ENCODE measurements at regions not wholly inside any gene's neighbourhood (a gene's known extent, or its start where the extent isn't known, plus 50 kb on each side); places are given as distances from the start of the nearest gene placed in this dataset.
"Not testable (repeated sequence)": the region's sequence is repeated elsewhere in the genome, so short reads cannot be mapped to it uniquely, and the experiment has no call there.

DNA sequence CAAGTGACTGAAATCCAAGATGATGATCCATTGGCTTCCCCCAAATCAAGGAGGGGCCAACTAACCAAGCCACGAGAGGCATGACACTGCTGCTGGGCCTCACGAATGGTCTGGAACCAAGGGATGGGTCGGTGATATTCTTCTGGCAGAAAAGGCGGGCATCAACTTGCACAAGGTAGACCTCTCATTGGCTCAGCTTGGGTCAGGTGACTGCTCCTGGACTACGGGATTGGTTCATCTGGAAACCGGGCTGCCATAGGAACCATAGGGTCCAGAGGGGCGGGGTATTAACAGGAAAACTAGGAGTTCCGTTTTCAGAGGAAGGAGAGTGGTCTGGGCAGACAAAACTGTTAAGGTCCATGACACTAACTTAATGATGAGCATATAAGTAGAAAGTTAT is 100.9 kb downstream of the TFAP2C start:
- no peak for DNase-seq

DNA sequence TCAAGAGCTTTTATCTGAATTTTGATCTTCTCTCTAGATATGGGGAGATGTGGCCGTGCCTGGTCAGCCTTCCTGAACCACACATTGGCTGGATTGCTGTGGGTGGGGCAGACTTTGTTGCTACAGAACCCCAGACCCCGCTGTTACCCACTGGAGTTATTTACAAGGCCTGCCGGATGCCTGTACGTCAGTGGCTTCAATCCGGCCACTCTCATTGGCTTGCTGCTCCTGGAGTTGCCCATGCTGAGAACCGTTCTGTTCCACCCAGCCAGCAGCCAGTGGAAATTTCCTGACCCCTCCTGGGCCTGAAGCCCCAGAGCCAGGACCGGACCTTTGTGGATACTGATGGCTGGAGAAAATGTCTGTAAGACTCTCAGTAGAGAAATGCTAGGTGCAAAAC is 101.9 kb downstream of the TFAP2C start:
- no peak for DNase-seq

DNA sequence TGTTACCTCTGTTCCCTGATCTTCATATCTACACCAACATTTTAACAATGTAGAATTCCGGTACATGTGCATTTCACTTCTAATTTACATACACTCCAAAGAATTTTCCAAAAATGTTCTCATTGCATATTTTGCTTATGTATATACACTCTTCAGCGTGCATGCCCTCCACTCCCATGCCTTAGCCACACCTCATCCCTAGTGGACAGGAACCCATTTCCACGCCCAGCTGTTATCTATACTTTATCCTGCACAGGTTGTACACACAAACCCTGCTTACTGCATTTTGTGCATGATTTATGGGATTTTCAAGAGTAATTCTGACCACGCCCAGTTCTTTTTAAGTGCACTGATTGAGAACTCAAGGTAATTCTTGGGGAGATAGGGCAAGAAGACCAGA is 102.4 kb downstream of the TFAP2C start:
- DNase-seq, result no peak

DNA sequence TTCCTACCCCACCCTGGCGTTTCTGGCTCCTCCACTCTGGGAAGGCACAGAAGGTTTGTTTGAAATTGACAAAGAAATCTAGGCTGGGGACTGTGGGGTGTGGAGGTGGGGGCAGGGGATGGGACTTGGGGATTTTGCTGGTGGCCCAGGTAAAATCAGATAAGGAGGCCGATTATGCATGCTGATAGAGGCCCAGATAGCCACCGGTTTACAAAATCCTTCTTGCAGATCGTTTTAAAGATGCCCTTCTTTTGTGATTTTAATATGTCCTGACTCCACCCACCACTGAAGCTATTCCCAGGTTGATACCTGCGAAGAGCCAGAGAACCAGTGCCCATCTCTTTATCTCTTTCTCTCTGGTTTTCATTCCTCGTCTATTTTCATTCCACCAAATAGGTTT is 104.9 kb downstream of the TFAP2C start:
- no peak for DNase-seq

DNA sequence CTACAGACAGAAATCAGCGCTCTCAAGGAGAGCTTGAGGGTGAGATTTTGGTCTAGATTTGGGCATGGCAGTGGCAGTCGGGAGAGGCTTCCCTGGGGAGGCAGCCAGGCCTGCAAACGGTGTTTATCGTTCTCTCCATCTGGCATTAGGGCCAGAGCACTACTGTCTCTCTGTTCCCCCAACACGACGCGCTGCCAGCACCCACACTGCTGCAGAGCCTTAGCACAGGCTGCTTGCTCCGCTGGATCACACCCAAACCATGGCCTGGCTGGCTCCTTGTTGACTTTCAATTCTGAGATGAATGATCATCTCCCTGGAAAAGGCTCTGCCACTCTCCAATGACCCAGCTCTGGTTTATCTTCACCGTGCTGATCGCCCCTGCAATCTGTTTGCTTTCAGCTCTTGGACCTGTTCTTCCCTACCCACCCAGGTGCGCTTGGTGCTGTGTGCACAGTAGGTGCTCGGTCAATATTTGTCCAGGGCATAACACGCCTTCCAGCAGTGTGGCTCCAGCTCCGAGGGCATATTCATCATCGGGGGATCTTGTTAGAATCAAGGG is 106.1 kb downstream of the TFAP2C start:
- no peak for DNase-seq

DNA sequence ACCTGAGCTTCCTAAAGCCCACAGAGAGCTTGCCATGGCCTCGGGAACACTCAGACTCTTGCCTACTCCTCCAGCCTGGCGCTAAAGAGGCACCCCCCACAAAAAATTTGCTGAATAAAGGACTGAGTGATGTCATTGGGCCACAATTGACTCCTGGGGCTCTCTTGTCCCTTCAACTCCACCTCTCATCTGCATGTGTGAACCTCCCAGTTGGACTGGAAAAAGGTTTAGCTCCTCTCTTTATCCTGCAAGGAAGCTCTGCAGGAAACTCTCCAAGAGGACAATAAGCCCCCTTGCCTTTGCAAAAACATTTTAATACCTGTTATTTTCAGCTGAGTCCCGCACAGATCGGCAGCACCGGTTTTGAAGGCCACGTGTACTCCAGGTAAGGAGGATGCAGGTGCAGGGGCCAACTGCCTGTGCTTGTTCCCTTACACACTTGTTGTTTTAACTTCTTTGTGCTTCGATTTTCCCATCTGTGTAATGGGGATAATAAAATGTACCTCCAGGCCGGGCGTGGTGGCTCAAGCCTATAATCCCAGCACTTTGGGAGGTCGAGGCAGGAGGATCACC is 107.3 kb downstream of the TFAP2C start:
- DNase-seq, result no peak

DNA sequence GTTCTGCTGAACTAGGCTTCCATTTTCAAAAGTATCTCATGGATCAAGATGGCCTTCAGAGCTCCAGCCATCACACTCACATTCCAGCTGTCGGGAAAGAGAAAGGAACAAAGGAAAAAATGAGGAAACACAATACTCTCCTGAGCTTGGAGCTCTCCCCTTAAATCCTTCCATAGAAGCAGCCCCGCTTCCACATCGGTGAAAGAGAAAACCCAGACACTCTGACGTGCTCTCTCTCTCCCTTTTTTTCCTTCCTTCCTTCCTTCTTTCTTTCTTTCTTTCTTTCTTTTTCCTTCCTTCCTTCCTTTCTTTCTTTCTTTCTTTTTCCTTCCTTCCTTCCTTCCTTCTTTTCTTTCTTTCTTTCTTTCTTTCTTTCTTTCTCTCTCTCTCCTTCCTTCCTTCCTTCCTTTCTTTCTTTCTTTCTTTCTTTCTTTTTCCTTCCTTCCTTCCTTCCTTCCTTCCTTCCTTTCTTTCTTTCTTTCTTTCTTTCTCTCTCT is 115.3 kb downstream of the TFAP2C start:
- DNase-seq, result not testable (repeated sequence)

DNA sequence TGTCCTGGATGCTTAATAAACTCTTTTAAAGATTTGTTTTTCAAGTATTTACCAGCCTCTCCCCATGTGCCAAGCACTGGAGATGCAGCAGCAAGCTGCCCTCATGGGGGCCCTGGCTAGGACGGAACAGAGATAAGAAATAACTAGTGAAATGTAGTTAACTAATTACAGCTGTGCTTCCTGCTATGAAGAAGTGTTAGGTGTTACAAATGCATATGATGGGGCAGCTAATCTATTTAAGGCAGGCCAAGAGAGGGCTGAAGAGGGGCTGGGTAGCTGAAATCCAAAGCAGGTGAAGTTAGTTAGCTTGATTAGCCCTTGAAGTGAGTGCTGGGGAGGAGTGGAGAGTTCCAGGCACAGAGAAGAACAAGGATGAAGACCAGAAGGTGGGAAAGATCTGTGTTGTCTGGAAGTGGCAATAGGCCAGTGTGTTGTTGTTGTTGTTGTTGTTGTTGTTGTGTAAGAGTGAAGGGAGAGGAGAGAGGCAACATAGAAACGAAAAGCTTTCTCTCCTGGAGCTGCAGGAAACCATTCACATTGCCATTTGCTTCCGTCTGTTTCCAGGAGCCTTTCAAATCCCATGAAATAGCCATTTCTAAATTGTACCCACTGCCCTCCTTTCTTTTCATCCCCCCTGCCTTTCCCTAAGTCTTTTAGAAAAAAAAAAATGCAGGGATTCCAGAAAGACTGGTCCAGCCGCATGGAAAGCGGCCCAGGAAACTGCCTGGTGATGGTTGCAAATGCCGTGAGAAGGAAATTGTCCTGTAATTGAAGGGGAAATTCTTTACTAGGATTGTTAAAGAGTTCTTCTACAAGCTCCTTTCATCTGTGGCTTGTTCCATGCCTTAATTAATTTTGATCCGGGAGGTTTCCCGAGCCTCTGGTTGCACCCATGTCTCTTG is 119.6 kb downstream of the TFAP2C start:
- no peak for DNase-seq

DNA sequence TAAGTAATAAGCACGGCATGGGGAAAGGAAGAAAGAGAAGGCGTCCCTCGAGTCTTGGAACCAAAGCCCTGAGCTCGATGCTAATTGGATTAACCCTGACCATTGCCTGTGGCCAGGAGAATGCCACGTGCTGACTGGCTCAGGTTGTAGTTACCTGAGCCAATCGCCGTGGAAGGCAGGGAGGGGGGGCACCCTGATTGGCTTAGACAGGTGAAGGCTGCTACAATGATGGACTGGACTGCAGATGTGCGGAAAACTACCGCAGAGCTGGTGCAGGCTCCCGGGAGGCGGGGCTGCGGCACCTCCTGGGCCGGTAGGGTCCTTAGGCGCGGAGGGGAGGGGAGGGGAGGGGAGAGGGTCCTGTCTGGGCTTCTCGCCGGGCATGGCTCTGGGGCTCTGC is 121.3 kb downstream of the TFAP2C start:
- DNase-seq, result no peak

DNA sequence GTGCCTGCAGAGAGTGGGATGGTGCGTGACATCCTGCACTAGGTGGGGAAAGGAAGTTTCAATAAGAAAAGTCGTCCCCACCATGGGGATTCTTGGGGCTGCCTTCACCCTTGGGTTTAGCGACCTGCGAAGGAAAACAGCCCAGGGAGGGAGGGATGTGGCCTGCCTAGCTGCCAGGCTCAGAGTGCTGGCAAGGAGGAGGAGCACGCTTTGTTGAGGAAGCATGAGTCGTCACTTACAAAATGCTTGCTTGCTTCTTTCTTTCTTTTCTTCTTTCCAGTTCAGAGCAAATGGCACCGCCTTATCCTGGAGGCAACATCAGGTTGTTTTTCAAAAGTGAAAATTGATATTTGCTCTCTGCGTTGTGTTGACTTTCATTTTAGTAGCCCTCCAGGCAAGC is 123.2 kb downstream of the TFAP2C start:
- no peak for DNase-seq

DNA sequence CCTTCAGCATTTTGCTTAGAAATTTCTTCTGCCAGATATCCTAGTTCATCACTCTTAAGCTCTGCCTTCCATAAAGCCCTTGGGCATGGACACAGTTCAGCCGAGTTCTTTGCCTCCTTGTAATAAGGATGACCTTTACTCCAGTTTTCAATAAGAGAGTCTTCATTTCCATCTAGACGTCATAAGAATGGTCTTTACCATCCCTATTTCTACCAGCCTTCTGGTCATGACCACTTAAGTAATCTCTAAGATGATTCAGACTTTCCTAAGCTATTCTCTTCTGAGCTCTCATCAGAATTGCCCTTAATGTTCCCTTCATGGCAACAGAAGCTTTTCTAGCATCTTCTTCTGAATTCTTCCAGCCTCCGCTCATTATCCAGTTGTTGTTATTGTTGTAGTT is 126.1 kb downstream of the TFAP2C start:
- no peak for DNase-seq

DNA sequence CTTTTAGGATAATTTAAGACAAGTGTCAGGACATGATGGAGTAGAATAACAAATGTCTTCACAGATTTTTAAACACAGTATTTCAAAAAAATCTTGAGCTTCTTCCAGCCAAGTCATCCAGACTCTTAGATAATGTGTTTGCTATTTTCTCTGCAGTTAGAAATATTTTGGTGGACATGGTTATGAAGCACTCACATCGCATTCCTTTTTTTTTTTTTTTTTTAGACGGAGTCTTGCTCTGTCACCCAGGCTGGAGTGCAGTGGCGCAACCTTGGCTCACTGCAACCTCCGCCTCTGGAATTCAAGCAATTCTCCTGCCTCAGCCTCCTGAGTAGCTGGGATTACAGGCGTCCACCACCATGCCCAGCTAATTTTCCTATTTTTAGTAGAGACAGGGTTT is 127.6 kb downstream of the TFAP2C start:
- not testable (repeated sequence) for DNase-seq

DNA sequence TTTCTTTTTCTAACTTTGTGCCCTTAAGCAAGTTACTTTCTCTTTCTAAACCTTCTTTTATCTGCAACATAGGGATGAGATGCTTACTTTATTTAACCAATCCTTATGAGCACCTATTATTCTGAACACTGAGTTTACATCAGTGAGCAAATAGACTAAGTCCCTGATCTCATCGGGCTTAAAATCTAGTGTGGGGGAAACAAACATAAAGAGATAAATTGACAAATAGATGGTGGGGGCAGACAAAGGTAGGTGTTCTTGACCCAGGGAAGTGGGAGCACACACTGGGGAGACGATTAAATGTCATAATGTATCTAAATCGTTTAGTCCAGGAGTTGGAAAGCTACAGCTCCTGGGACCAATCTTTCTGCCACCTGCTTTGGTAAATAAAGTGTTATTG is 129.6 kb downstream of the TFAP2C start:
- no peak for DNase-seq

DNA sequence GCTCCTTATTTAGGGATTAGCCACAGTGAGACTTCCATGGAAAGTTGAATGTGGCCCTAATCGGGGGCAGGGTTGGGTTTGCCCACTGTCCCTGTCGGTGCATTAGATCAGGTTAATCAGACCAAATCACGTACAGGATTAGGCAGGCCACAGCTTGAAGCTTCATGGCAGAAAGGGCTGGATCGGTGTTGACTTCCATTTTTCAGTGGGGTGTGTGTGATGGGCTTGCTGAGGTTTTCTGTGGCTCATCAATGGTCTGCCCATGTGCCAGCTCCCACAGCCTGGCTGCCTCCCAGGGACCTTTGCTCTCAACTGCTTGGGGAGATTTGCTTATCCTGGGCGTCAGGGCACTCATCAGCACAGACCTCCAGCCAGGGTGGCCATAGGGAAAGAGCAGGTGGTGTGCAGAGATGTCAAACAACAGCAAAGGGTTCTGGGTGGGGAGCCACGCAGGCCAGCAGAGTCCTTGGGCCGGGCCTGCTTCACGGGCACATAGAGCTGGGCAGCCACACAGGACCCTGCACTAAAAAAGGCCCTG is 130.7 kb downstream of the TFAP2C start:
- DNase-seq, result no peak

DNA sequence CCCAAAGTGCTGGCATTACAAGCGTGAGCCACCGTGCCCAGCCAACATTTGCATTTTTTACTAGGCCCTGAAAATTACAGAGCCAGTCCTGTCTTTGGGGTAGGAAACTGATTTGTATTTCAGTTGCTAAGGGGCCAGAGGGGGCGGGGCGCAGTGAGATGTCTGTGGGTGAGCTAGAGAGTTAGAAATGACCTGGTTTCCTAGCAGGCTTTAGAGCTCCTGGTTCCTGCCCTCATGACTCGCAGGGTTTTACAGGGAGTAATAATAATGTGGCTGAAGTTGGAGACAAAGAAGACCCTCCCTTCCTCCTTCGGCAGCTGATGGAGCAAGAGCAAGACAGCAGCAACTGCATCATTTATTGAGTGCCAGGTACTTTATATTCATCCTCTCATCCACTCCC is 131.5 kb downstream of the TFAP2C start:
- no peak for DNase-seq

DNA sequence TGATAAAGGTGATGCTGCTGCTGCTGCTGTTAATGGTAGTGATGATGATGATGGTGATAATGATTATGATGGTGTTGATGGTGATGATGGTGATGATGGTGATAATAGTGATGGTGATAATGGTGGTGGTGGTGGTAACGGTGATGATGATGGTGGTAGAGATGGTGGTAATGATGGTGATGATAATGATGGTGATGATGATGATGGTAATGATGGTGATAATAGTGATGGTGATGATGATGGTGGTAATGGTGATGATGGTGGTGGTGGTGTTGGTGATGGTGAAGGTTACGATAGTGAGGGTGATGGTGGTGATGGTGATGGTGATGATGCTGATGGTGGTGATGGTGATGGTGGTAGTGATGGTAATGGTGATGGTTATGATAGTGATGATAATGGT is 132.3 kb downstream of the TFAP2C start:
- no peak for DNase-seq

DNA sequence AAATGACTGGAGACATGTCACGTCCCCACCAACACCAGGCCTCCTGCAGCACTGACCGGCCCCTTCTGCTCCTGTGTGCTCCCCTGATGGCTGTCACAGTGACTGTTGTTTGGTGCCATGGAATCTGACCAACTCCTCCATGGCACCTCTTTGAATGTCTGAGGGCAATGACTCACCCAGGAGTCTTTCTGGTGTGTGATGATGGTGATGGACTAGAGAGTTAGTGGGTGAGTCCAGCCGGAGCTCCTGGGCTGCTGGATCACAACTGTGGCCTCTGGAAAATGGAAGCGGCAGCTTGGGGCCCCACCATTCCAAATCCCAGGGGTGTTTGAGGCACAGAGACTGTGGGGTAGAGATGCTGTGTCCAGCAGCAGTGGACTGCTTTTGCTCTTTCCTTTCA is 133.3 kb downstream of the TFAP2C start:
- DNase-seq, result no peak

DNA sequence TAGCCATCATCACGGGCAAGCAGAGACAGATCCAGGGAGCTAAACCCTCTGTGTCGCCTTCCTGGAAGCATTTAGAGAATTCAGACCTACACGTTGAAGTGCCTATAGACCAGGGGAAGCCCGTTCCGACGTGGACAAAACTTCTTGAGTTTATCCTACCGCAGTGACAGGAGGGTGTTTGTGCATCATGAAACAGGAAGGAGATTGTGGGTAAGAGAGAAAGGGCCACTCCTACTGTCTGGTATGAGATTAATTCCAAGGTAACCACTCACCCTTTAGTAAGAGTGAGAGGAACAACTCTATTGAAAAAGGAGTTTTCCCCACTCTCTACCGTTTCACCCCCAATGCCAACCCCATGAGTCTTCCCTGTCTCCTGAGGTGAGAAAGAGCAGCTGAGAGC is 133.7 kb downstream of the TFAP2C start:
- DNase-seq, result no peak

DNA sequence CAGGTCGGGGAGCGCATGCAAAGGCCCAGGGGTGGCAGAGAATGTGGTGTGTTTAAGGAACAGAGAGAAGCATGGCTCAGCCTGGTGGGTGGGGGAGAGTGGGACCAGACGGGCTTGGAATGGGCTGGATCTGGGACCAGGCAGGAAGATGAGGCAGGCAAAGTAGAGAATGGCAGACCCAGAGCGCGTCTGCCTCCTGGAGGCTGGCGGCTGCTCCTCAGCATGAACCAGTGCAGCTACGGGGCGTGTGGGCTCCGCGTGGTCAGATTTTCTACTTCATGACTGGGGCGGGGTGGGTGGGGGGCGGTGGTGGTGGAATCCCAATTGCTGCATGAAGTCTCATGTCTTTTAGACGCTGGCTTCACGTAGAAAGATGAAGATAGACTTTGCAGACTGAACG is 135.6 kb downstream of the TFAP2C start:
- DNase-seq, result no peak

DNA sequence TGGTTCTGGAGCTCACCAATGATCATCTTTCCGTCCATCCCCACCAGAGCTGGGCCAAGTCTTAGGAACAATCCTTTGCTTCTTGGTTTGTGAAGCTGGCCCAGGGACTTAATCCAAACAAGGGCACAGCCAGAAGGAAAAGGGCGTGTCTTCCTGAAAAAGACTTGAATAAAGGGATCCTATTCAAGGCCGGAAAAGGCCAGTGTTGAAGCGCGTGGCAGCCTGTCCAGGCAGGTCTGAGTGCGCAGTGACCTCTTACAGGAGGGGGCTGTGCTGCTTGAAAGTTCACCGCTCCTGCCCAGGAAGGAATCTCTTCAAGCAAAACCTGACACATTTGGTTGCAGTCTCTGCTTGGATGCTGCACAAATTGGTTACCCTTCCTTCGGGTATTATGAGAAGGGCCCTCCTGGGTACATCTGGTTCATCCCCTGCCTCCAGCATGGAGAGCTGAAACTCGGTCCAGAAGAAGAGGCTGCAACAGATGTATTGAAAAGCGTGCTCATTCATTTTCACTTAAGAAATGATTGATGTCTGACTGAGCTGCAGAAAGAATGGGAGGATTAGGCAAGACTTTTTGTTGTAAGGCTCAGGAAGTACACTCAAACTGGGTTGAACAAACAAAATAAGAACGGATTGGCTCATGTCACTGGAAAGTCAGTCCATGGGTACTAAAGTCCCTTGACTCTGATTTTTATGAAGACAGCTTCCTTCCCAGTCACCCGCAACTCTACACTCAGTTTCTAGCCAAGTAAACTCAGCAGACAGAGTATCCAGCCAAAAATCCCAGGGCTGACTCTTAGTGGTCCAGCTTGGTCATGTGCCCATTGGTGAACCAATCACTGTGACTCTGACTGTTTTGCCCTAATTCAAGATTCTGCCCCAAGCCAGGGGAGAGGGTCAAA is 136.3 kb downstream of the TFAP2C start:
- DNase-seq, result no peak

DNA sequence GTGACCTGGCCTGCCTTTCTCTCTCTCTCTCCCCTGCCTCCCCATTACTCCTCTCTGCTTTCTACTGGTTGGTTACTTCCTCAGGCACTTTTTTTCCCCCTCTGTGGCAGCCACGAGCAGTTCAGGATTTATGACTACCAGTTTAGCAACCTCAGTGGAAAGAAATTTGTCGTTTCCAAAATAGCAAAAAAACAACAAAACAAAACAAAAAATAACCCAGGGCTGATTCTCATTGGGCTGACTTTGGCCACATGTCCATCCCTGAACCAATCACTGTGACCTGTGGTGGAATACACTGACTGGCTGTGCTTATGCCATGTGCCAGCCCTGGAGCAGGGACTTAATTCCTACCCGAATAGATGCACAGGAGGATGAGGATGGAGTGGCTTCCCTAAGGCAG is 137.4 kb downstream of the TFAP2C start:
- no peak for DNase-seq

DNA sequence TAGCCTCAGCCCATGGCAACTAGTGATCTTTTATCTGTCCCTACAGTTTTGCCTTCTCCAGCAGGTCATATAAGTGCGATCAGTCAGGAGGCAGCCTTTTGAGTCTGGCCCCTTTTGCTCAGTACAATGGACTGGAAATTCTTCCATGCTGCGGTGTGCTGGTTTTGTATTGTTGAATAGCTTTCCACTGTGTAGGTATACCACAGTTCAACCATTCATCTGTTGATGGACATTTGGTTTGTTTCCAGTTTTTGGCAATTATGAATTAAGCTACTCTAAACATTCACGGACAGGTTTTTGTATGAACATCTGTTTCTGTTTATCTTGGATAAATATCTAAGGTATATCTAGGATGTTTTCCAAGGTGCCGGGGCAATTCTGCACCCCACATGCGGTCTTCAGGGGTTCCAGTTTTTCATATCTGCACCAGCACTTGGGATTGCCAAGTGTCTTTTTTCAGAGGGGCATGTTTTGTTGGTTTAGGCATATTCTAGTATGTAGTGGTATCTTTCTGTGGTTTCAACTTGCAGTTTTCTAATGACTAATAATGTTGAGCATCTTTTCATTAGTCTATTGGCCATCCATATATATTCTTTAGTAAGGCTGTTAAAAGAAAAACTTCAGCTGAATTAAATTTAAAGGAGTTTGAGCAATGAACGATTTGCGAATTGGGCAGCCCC is 141.0 kb downstream of the TFAP2C start:
- DNase-seq, result no peak
